ENCODE measurements at regions not wholly inside any gene's neighbourhood (a gene's known extent, or its start where the extent isn't known, plus 50 kb on each side); places are given as distances from the start of the nearest gene placed in this dataset.

- DNase-seq (ENCODE audit: low read depth in 4 of 4, low spot score in 2 of 4) = no peak
Observed at GRCh38 chr7:140242057-140243031, 65.6 kb upstream of the KDM7A start.

GRCh38 chr7:140239653-140239935 lies 62.8 kb upstream of the KDM7A start:
- DNase-seq (ENCODE audit: low read depth in 4 of 4, low spot score in 2 of 4) = no peak

GRCh38 chr7:140238778-140239652 lies 62.2 kb upstream of the KDM7A start:
- no peak for DNase-seq (ENCODE audit: low read depth in 4 of 4, low spot score in 2 of 4)

- DNase-seq (ENCODE audit: low read depth in 4 of 4, low spot score in 2 of 4) = no peak
Observed at GRCh38 chr7:140237390-140237789, 60.6 kb upstream of the KDM7A start.

GRCh38 chr7:140236626-140237025 lies 59.8 kb upstream of the KDM7A start:
- no peak for DNase-seq (ENCODE audit: low read depth in 4 of 4, low spot score in 2 of 4)

GRCh38 chr7:140235114-140235513 lies 58.3 kb upstream of the KDM7A start:
- DNase-seq (ENCODE audit: low read depth in 4 of 4, low spot score in 2 of 4) = no peak

GRCh38 chr7:140232957-140233917 lies 56.5 kb upstream of the KDM7A start:
- no peak for DNase-seq (ENCODE audit: low read depth in 4 of 4, low spot score in 2 of 4)

- no peak for DNase-seq (ENCODE audit: low read depth in 4 of 4, low spot score in 2 of 4)
Observed at GRCh38 chr7:140231771-140232491, 55.1 kb upstream of the KDM7A start.

GRCh38 chr7:140230861-140231770 lies 54.3 kb upstream of the KDM7A start:
- no peak for DNase-seq (ENCODE audit: low read depth in 4 of 4, low spot score in 2 of 4)

GRCh38 chr7:140230516-140230860 lies 53.7 kb upstream of the KDM7A start:
- no peak for DNase-seq (ENCODE audit: low read depth in 4 of 4, low spot score in 2 of 4)

- no peak for DNase-seq (ENCODE audit: low read depth in 4 of 4, low spot score in 2 of 4)
Observed at GRCh38 chr7:140229591-140230515, 53.1 kb upstream of the KDM7A start.

- DNase-seq (ENCODE audit: low read depth in 4 of 4, low spot score in 2 of 4) = no peak
Observed at GRCh38 chr7:140229101-140229525, 52.3 kb upstream of the KDM7A start.
